Fibroblast of the aortic adventitia (primary cell): ENCODE measurements at regions not wholly inside any gene's neighbourhood (a gene's known extent, or its start where the extent isn't known, plus 50 kb on each side); places are given as distances from the start of the nearest gene placed in this dataset.

Experiments used
- DNase-seq: peaks from one replicate; pipeline ENCODE4 v3.0.0-alpha.2; 2010; ENCODE audit warnings: low read depth
- H3K4me3 ChIP-seq: 2 replicates; pipeline ENCODE4 v1.5.1; 2011; ENCODE audit warnings: low read depth, mild to moderate bottlenecking, control low read depth, low read length, moderate library complexity
- TF ChIP-seq, protein P1 (sequence below): IDR thresholded peaks from 2 replicates; pipeline ENCODE4 v1.5.1; 2011; ENCODE audit warnings: mild to moderate bottlenecking, low read length, control low read depth, inconsistent platforms; ENCODE audit not compliant: insufficient read depth

DNA sequence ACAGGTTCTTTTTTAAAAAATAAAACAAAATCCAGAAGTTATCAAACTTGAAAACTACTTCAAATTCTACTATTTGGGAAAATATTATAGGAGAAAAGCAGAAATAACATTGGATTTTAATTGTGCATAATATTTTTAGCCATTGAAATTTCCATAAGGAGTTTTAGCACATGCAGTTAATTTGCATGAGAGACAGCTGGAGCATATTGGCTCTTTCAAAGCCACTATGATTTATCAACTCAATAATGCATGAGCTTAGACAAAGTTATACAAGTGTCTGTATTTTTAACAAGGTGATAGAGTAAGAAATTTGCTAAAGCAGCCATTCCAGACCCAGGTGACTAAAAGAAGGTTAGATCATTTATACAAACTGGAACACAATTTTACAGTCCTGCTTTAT is 189.0 kb upstream of the TFAP2D start:
- H3K4me3 ChIP-seq: no peak overlapping the region
- no peak for DNase-seq
- TF ChIP-seq, protein P1, sequence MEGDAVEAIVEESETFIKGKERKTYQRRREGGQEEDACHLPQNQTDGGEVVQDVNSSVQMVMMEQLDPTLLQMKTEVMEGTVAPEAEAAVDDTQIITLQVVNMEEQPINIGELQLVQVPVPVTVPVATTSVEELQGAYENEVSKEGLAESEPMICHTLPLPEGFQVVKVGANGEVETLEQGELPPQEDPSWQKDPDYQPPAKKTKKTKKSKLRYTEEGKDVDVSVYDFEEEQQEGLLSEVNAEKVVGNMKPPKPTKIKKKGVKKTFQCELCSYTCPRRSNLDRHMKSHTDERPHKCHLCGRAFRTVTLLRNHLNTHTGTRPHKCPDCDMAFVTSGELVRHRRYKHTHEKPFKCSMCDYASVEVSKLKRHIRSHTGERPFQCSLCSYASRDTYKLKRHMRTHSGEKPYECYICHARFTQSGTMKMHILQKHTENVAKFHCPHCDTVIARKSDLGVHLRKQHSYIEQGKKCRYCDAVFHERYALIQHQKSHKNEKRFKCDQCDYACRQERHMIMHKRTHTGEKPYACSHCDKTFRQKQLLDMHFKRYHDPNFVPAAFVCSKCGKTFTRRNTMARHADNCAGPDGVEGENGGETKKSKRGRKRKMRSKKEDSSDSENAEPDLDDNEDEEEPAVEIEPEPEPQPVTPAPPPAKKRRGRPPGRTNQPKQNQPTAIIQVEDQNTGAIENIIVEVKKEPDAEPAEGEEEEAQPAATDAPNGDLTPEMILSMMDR: no peak

DNA sequence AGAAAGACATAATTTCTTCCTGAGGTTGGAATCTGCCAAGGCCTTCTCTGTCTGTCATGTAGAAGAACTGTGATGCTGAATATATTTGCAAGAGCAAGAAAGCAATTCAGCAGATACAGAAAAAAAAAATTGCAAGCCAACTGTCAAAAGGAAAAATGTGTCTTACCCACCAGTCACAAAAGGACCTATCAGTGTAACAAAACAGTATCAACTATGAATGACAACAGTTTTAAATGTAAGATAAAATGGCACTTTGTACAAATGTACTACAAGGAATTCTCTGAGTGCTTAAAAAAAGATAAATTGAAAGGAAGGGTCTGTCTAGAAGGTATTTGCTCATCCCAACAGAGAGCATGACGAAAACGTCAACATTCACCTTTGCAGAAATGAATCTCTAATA is 185.3 kb upstream of the TFAP2D start:
- DNase-seq: no peak
- no peak overlapping the region for H3K4me3 ChIP-seq
- TF ChIP-seq, protein P1: no peak

DNA sequence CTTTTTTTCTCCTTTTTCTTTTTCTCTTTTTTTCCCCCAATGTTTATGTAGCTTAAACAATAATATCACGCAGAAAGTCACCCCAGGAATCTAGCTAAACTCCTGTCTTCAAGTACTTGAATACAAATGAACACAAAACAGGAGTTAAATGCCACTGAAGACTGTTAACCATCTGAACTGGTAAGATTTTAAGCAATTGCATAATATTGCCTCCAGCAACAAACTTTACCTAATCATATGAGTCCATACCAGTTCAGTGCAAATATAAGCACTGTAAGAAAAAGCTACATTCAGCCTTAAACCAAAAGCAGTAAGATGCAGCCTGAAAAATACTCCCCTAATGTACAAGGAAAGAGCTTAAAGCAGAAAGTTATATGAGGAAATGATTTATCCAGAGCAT is 173.9 kb upstream of the TFAP2D start:
- TF ChIP-seq, protein P1: no peak
- no peak for DNase-seq
- H3K4me3 ChIP-seq: no peak overlapping the region

DNA sequence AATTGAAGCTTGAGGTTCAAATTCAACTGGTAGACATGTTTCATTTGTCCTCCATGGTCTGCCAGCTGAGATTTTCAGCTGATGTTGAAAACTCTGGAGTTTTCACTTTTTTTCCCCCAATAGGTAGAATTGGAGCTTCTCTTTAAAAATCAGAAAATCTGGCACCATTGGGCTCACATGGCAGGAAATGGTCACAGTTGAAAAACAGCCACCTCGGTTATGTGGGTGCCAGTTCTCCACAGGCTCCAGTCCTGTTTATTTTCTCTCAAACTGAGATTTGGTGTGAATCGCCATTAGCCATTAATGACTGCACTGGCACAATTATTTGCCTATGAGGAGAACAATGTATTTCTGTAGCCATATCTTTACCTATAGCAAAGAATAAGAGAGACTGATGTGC is 171.4 kb upstream of the TFAP2D start:
- H3K4me3 ChIP-seq: no peak overlapping the region
- no peak for DNase-seq
- TF ChIP-seq, protein P1: no peak

DNA sequence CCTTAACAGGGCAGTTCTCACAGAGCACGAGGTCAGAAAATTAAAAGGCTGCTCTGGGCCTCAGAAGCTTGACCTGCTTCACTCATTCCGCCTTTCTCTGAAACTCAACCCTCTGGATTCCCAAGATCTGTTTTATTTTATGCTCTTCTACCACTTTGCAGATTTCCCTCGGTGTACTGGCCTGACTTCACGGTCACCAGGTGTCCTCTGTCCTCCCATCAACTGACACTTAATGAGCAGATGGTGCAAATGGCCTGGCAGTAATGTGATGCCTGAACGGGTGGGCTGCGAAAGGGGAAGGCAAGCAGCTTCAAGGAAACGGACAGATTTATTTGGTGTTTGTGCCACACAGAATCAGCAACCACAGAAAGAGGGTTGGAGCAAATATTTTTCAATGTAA is 169.7 kb upstream of the TFAP2D start:
- no peak overlapping the region for H3K4me3 ChIP-seq
- TF ChIP-seq, protein P1: no peak
- no peak for DNase-seq

DNA sequence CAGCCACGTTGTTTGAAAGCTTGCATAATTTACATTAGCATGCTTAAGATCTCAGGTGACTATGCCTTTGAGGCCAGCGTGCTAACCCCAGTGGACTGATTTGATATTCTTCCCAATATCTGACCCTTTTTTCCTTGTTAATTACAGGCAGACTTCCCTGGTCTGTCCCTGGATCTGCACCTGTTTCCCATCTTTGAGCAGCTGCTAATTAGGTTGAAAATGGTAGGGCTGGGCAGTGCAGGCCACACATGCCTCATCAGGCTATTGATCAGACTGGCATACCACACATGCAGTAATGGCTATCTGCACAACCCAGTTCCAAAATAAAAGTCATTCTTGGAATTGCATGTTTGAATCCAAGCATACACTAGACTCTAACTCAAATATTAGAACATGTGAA is 164.3 kb upstream of the TFAP2D start:
- no peak for DNase-seq
- TF ChIP-seq, protein P1: no peak
- no peak overlapping the region for H3K4me3 ChIP-seq

DNA sequence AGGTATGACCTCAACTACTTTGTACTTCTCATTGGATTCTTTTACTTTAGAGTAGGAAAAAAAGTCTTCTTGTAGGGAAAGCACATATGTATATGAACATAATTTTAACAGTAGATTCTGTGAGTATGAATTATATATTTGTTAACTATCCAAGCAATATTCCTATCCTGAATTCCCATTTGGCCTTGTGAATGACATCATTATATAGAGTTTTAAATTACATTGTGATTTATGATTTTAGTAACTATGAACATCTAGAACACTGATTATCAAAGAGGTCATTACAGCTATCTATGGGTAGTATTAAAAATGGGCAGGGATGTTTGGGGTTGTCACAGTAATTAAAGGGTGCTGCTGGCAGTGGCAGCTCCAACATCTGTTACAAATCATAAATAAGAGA is 163.9 kb upstream of the TFAP2D start:
- TF ChIP-seq, protein P1: no peak
- no peak overlapping the region for H3K4me3 ChIP-seq
- DNase-seq: no peak
